HFF-Myc (cell line): ENCODE measurements at regions not wholly inside any gene's neighbourhood (a gene's known extent, or its start where the extent isn't known, plus 50 kb on each side); places are given as distances from the start of the nearest gene placed in this dataset.

Experiments
- DNase-seq: peaks from one replicate; pipeline ENCODE4 v3.0.0-alpha.2; 2011; ENCODE audit warnings: low read depth; ENCODE audit errors: extremely low read depth
- H3K4me3 ChIP-seq: replicated peaks from 2 replicates; pipeline ENCODE4 v1.5.1; 2011; ENCODE audit warnings: low read depth, mild to moderate bottlenecking, control low read depth, low read length
- TF ChIP-seq, protein P1 (sequence below): IDR thresholded peaks from 2 replicates; pipeline ENCODE4 v1.5.1; 2012; ENCODE audit warnings: mild to moderate bottlenecking, low read depth, low read length, control low read depth; ENCODE audit errors: missing control alignments

DNA sequence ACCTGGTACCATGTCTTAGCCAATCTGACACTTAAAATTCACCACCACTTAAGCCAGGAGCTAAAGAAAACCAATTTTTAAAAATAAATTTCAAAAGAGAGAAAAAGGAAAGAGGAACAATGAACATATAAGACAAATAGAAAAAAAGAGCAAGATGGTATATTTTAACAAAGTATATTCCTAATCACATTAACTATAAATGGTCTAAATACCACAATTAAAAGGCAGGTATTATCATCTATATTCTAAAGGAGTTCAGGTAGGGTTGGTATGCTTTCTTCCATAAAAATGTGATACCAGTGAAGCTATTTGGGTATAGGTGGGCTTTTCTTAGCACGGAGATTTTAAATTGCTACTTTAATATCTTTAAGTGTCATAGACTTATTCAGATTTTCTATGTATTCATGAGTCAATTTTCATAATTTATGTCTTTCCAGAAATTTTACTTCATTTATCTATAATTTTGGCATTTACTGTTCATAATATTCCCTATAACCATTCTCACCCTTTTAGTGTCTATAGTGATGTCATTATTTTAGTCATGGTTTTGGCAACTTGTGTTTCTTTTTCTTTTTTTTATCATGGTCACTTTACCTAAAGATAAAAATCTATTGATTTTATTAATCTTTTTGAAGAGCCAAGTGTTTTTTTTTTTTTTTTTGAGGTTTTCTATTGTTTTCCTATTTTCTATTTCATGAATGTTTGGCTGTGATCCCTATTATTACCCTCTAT lies 56.5 kb upstream of the IGLL5 start:
- DNase-seq: no peak
- H3K4me3 ChIP-seq: no peak overlapping the region
- TF ChIP-seq, protein P1, sequence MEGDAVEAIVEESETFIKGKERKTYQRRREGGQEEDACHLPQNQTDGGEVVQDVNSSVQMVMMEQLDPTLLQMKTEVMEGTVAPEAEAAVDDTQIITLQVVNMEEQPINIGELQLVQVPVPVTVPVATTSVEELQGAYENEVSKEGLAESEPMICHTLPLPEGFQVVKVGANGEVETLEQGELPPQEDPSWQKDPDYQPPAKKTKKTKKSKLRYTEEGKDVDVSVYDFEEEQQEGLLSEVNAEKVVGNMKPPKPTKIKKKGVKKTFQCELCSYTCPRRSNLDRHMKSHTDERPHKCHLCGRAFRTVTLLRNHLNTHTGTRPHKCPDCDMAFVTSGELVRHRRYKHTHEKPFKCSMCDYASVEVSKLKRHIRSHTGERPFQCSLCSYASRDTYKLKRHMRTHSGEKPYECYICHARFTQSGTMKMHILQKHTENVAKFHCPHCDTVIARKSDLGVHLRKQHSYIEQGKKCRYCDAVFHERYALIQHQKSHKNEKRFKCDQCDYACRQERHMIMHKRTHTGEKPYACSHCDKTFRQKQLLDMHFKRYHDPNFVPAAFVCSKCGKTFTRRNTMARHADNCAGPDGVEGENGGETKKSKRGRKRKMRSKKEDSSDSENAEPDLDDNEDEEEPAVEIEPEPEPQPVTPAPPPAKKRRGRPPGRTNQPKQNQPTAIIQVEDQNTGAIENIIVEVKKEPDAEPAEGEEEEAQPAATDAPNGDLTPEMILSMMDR: no peak

DNA sequence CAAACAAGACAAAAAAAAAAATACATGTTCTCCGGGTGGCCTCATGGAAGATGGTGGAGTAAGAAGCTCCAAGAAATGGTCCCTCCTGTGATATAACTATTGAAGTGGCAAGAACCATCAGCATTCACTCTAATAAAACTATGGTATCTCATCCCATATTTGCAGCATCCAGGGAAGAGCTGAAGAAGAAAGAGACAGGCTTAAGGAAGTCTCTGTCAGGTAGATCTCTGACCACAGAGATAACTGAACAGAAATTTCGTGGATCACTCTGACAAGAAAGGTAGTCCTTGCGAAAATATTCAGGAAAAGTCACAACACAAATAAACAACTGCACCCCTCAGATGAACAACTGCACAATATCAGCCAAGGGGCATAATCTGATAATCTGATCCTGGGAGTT lies 54.6 kb upstream of the IGLL5 start:
- TF ChIP-seq, protein P1: no peak
- no peak overlapping the region for H3K4me3 ChIP-seq
- no peak for DNase-seq

DNA sequence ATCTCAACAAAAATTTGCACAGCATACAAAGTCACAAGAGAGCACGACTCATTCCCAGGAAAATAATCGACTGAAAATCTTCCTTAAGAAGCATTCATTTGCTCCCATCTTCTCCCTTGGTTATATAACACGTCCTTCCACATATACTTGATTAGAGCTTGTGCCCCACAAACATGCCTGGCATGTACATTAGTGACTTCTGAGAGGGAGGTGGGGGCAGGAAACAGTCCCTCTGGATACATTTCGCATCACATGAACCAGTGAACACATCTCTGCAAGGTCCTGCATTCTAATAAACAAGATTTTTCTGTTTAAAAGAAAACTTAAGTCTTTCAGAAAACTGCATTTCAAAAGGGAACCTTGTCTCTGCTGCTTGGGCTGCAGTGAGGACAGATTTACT lies 54.1 kb upstream of the IGLL5 start:
- no peak overlapping the region for H3K4me3 ChIP-seq
- no peak for DNase-seq
- TF ChIP-seq, protein P1: no peak

DNA sequence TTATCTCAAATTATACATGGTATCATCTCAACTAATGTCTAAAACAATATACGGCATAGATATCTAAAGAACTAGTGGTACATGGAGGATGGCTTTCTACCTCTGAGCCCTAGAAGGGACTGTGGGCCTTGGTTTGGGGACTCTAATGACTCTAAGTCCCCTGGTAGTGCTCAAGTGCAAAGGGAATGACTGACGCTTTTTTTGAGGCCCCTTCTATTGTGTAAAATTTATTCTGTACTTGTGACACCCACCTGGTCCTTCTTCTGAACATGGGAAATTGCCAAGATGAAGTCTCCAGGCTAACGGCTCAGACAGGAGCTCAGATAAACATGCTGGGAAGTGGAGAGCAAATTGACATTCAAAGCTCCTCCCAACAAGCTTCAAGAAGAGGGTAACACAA lies 53.4 kb upstream of the IGLL5 start:
- no peak for DNase-seq
- TF ChIP-seq, protein P1: no peak

DNA sequence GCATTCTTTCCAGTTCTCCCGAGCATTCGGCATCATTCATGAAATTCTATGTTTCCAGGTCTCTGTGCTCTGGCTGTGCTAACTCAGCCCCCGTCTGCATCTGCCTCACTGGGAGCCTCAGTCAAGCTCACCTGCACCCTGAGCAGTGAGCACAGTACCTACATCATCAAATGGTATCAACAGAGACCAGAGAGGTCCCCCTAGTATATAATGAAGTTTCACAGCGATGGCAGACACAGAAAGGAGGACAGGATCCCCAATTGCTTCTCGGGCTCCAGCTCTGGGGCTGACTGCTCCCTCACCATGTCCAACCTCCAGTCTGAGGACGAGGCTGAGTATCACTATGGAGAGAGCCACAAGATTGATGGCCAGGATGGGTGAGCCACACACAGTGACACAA lies 52.8 kb upstream of the IGLL5 start:
- no peak overlapping the region for H3K4me3 ChIP-seq
- TF ChIP-seq, protein P1: no peak
- DNase-seq: no peak

More for the DNA sequence above, 53.4 kb upstream of the IGLL5 start:
- H3K4me3 ChIP-seq: no peak overlapping the region

DNA sequence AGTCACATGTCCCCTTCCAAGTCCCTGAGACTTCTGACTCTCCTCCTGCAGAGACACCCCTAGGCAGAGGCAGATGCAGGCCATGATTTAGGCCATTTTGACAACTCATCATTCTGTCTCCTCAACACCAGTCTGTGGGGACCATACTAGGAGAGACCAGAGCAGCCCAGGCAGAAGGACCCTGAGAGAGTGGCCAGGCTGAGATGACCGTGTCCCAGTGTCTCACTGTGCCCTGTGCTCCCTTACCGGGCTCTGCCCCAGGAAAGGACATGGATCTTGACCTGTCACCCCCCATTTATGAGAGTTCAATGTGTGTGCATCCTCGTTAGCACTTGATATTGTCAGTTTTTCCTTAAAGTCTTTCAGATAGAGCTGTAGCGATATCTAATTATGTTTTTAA lies 52.4 kb upstream of the IGLL5 start:
- DNase-seq: no peak
- TF ChIP-seq, protein P1: no peak
- no peak overlapping the region for H3K4me3 ChIP-seq
